ENCODE measurements at regions not wholly inside any gene's neighbourhood (a gene's known extent, or its start where the extent isn't known, plus 50 kb on each side); places are given as distances from the start of the nearest gene placed in this dataset.

DNA sequence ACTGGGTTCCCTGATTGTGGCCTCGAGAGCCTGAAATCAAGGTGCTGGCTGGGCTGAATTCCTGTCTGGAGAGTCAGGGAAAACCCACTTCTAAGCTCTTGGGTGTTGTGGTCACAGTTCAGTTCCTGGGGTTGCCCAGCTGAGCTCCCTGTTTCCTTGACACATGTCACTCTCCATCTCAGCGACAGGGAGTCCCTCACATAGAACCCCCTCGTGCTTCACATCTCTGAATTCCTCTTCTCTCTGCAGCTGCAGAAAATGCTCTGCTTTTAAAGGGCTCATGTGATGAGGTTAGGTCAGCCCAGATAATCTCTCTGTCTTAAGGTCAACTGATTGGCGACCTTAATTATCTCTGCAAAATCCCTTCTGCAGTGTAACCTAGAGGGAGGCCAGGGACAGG, 53.5 kb upstream of the NFIL3 start:
- TF ChIP-seq, protein P1, sequence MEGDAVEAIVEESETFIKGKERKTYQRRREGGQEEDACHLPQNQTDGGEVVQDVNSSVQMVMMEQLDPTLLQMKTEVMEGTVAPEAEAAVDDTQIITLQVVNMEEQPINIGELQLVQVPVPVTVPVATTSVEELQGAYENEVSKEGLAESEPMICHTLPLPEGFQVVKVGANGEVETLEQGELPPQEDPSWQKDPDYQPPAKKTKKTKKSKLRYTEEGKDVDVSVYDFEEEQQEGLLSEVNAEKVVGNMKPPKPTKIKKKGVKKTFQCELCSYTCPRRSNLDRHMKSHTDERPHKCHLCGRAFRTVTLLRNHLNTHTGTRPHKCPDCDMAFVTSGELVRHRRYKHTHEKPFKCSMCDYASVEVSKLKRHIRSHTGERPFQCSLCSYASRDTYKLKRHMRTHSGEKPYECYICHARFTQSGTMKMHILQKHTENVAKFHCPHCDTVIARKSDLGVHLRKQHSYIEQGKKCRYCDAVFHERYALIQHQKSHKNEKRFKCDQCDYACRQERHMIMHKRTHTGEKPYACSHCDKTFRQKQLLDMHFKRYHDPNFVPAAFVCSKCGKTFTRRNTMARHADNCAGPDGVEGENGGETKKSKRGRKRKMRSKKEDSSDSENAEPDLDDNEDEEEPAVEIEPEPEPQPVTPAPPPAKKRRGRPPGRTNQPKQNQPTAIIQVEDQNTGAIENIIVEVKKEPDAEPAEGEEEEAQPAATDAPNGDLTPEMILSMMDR (IDR thresholded peaks at IDR 0.05) = no peak
- TF ChIP-seq POLR2A (IDR thresholded peaks at IDR 0.05) = no peak

Data from adrenal gland (tissue), 5 donors.